Right atrium auricular region (tissue), 2 donors: ENCODE measurements at regions not wholly inside any gene's neighbourhood (a gene's known extent, or its start where the extent isn't known, plus 50 kb on each side); places are given as distances from the start of the nearest gene placed in this dataset.
"Not testable (repeated sequence)": the region's sequence is repeated elsewhere in the genome, so short reads cannot be mapped to it uniquely, and the experiment has no call there.

ENCODE experiments used
- DNase-seq: peaks from one replicate; pipeline ENCODE4 v3.0.0-alpha.2; 2019; ENCODE audit warnings: low spot score
- H3K27ac ChIP-seq, 2 donors: fragments of 200-600 bp; sonication (generic); 1 replicate in 1 of 2; 2 replicates in 1 of 2; pipeline ENCODE4 v1.5.1; 2016 to 2019
- H3K27me3 ChIP-seq, 2 donors: fragments of 200-600 bp; sonication (generic); one replicate each; pipeline versions ENCODE4 v1.5.1 to v1.6.0; 2017 to 2019
- H3K36me3 ChIP-seq: fragments of 200-600 bp; sonication (generic); one replicate; pipeline ENCODE4 v1.5.1; 2016
- H3K4me1 ChIP-seq, 2 donors: fragments of 200-600 bp; sonication (generic); one replicate each; pipeline versions ENCODE4 v1.5.1 to v1.6.0; 2017 to 2019
- H3K4me3 ChIP-seq, 2 donors: fragments of 200-600 bp; sonication (generic); 1 replicate in 1 of 2; 2 replicates in 1 of 2; pipeline ENCODE4 v1.5.1; 2017 to 2019; ENCODE audit warnings: mild to moderate bottlenecking in 1 of 2, moderate library complexity in 1 of 2
- H3K9me3 ChIP-seq, 2 donors: fragments of 200-600 bp; sonication (generic); one replicate each; pipeline ENCODE4 v1.5.1; 2019
- TF ChIP-seq, protein P1 (sequence below), 2 donors: fragments of 200-600 bp; sonication (generic); IDR thresholded peaks; one replicate each; pipeline ENCODE4 v1.5.1; 2019; ENCODE audit warnings: antibody characterized with exemption in 2 of 2

DNA sequence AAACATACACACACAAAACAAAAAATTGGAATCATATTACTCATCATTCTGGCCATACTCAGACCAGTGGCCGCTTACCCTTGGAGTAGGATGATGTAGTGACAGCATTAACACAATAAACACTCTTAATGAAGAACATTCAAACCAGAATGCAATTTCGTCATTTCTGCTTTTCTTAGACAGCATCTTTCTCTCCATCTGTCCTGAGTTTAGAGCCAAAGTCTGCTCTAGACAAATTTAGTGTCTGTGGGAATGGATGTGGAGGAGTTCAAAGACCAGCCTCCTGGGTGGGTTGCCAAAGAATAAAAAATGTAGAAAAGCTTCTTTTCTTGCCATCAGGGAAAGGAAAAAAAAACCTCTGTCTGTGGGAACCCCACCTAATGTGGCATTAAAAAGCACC lies 212.4 kb upstream of the POU1F1 start:
- H3K27ac ChIP-seq = no peak overlapping the region
- no peaks in the 10 kb centered on the region for H3K4me1 ChIP-seq
- H3K36me3 ChIP-seq = no peaks in the 10 kb centered on the region
- no peak overlapping the region for H3K4me3 ChIP-seq
- no peaks in the 10 kb centered on the region for H3K9me3 ChIP-seq
- TF ChIP-seq, protein P1, sequence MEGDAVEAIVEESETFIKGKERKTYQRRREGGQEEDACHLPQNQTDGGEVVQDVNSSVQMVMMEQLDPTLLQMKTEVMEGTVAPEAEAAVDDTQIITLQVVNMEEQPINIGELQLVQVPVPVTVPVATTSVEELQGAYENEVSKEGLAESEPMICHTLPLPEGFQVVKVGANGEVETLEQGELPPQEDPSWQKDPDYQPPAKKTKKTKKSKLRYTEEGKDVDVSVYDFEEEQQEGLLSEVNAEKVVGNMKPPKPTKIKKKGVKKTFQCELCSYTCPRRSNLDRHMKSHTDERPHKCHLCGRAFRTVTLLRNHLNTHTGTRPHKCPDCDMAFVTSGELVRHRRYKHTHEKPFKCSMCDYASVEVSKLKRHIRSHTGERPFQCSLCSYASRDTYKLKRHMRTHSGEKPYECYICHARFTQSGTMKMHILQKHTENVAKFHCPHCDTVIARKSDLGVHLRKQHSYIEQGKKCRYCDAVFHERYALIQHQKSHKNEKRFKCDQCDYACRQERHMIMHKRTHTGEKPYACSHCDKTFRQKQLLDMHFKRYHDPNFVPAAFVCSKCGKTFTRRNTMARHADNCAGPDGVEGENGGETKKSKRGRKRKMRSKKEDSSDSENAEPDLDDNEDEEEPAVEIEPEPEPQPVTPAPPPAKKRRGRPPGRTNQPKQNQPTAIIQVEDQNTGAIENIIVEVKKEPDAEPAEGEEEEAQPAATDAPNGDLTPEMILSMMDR (IDR thresholded peaks at IDR 0.05) = no peak
- H3K27me3 ChIP-seq = no peaks in the 10 kb centered on the region
- DNase-seq = no peak

DNA sequence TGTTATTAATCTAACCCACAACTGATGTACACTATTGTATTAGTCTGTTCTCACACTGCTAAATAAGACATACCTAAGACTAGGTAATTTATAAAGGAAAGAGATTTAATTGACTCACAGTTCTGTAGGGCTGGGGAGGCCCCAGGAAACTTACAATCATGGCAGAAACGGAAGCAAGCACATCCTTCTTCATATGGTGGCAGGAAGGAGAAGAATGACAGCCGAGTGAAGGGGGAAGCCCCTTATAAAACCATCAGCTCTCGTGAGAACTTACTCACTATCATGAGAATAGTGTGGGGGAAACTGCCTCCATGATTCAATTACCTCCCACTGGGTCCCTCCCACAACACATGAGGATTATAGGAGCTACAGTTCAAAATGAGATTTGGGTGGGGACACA lies 210.3 kb upstream of the POU1F1 start:
- not testable (repeated sequence) for DNase-seq, H3K4me1 ChIP-seq, H3K27me3 ChIP-seq, H3K9me3 ChIP-seq, H3K36me3 ChIP-seq, H3K27ac ChIP-seq, H3K4me3 ChIP-seq

DNA sequence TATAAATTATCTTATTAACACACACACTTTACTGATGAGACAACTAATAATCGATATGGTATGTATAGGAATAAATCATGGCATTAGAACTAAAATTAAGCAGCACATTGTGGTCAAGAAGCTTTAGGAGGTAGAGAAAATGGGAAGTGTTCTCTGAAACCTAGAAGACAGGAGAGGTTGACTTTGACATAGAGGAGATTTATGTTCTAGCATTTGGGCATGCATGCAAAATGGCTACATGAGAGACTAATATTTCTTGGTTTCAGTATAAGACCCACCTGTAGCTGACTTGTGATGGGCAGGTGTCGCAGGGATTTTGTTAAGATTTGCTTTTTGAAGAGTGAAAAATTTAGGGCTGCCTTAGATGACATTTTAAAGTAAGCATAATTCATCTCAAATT lies 209.7 kb upstream of the POU1F1 start:
- Histone ChIP-seq H3K27me3 (no peaks in the 10 kb centered on the region), H3K36me3 (no peaks in the 10 kb centered on the region), H3K27ac (no peak overlapping the region), H3K4me1 (no peaks in the 10 kb centered on the region), H3K9me3 (no peaks in the 10 kb centered on the region), H3K4me3 (no peak overlapping the region)
- TF ChIP-seq, protein P1 (IDR thresholded peaks at IDR 0.05) = no peak
- no peak for DNase-seq

DNA sequence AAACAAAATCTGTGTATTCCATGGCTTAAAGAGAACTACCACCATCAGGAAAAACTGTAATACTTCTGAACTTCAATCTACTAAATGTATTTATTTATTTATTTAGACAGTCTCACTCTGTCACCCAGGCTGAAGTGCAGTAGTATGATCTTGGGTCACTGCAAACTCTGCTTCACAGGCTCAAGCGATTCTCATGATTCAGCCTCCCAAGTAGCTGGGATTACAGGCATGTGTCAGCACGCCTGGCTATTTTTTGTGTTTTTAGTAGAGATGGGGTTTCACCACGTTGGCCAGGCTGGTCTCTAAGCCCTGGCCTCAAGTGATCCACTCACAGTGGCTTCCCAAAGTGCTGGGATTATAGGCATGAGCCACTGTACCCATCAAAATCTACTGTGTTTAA lies 202.3 kb upstream of the POU1F1 start:
- H3K27ac ChIP-seq = no peak overlapping the region
- no peaks in the 10 kb centered on the region for H3K27me3 ChIP-seq
- DNase-seq = no peak
- H3K4me1 ChIP-seq = no peaks in the 10 kb centered on the region
- H3K9me3 ChIP-seq = no peaks in the 10 kb centered on the region
- H3K36me3 ChIP-seq = no peaks in the 10 kb centered on the region
- TF ChIP-seq, protein P1 (IDR thresholded peaks at IDR 0.05) = no peak
- no peak overlapping the region for H3K4me3 ChIP-seq

DNA sequence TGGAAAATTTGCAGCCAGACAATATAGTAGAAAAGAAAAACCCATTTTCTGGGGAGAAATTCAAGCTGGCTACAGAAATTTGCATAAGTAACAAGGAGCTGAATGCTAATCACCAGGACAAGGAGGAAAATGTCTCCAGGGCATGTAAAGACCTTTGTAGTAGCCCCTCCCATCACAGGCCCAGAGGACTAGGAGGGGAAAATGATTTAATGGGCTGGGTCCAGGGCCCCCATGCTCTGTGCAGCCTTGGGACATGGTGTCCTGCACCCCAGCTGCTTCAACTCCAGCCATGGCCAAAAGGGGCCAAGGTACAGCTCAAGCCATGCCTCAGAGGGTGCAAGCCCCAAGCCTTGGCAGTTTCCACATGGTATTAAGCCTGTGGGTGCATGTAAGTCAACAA lies 197.6 kb upstream of the POU1F1 start:
- H3K36me3 ChIP-seq = no peaks in the 10 kb centered on the region
- TF ChIP-seq, protein P1 (IDR thresholded peaks at IDR 0.05) = no peak
- no peaks in the 10 kb centered on the region for H3K9me3 ChIP-seq
- H3K27me3 ChIP-seq = no peaks in the 10 kb centered on the region
- DNase-seq = no peak
- no peaks in the 10 kb centered on the region for H3K4me1 ChIP-seq
- no peak overlapping the region for H3K4me3 ChIP-seq
- no peak overlapping the region for H3K27ac ChIP-seq

DNA sequence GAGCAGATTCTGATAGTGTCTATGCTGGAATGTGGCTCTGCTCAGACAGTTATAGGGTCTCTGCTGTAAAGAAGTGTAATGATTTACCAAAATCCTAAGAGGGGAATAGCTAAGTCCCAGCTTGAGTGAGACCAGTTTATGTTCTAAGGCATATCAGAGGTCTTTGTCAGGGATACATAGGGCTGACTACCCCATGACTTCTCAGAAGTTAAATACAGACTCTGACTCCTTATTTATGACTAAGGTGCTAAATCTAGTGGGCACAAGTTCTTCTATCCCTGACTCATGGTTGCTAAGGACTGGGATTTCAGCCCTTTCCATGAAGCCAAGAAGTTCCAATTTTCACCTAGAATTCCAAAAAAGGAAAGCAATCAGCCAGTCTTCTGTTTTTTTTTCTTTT lies 192.6 kb upstream of the POU1F1 start:
- TF ChIP-seq, protein P1 (IDR thresholded peaks at IDR 0.05) = no peak
- Histone ChIP-seq H3K36me3 (no peaks in the 10 kb centered on the region), H3K9me3 (peaks cover 0 to 8% of the 10 kb centered on the region in 2 donors)

More for the DNA sequence above, 192.6 kb upstream of the POU1F1 start:
- no peak overlapping the region for H3K27ac ChIP-seq
- H3K4me1 ChIP-seq = no peaks in the 10 kb centered on the region
- no peaks in the 10 kb centered on the region for H3K27me3 ChIP-seq
- DNase-seq = no peak
- H3K4me3 ChIP-seq = no peak overlapping the region
